ENCODE measurements at regions not wholly inside any gene's neighbourhood (a gene's known extent, or its start where the extent isn't known, plus 50 kb on each side); places are given as distances from the start of the nearest gene placed in this dataset.
"Not testable (repeated sequence)": the region's sequence is repeated elsewhere in the genome, so short reads cannot be mapped to it uniquely, and the experiment has no call there.

- TF ChIP-seq ZNF274 (IDR thresholded peaks at IDR 0.05; ENCODE audit: low read depth, low read length); SUZ12 (IDR thresholded peaks at IDR 0.05; ENCODE audit: extremely low read depth, insufficient read depth, insufficient read length); YY1 (IDR thresholded peaks at IDR 0.05; ENCODE audit: insufficient read depth, insufficient read length): not testable (repeated sequence)
Measured at GRCh38 chr2:131626011-131626410, 98.3 kb downstream of the CCDC74A start.

All from NT2/D1 (cell line).